K562 (cell line): ENCODE measurements at regions not wholly inside any gene's neighbourhood (a gene's known extent, or its start where the extent isn't known, plus 50 kb on each side); places are given as distances from the start of the nearest gene placed in this dataset.

ENCODE experiments used
- ATAC-seq: fragments of 200-7000 bp; cut with Tn5 transposase; 3 replicates; pipeline ENCODE4 v1.9.1; 2020; ENCODE audit warnings: moderate library complexity
- BruUV-seq: library from RNA; stranded (reverse); fragments of 400-500 nt; replicated peaks from 2 replicates; lab custom pipeline; 2021; lab: Mats Ljungman, UMichigan
- CTCF ChIA-PET: fragments of 300-600 bp; formaldehyde crosslinking; extraction: SDS; loops from one replicate; lab custom pipeline; 2021; ENCODE audit warnings: low intra/inter-chr PET ratio; lab: Yijun Ruan, JAX
- POLR2A ChIA-PET: fragments of 300-600, 350-650 bp; sonication (Branson Sonifier 250); formaldehyde crosslinking; extraction: SDS; loops from one replicate; lab custom pipeline; 2021; ENCODE audit warnings: antibody characterized with exemption, inconsistent platforms; lab: Yijun Ruan, JAX
- DNase-seq, 4 experiments: peaks; one replicate each; pipeline versions ENCODE4 v3.0.0 to v3.0.0-alpha.2; 2011 to 2018; ENCODE audit warnings: low spot score in 3 of 4, mixed read lengths in 3 of 4; ENCODE audit errors: extremely low read depth in 1 of 4
- FAIRE-seq: peaks from 2 replicates; lab custom pipeline; 2011; peaks lifted over from hg19 to GRCh38; lab: Jason Lieb, UNC
- H2AFZ ChIP-seq: 2 replicates; pipeline ENCODE4 v1.6.0; 2011; ENCODE audit warnings: low read depth, low read length, control low read depth, inconsistent platforms
- H3K27ac ChIP-seq: fragments of 200-600 bp; 3 replicates; pipeline ENCODE4 v1.8.0; 2011; ENCODE audit warnings: low read depth, mild to moderate bottlenecking, control low read depth, inconsistent platforms, low read length, moderate library complexity, mixed read lengths; ENCODE audit errors: extremely low read depth
- H3K27me3 ChIP-seq, 2 experiments: fragments of 300-600 bp in 1 of 2; 2 replicates in 1 of 2; 3 replicates in 1 of 2; pipeline versions ENCODE4 v1.6.0 to v1.8.0; 2011; ENCODE audit warnings: inconsistent platforms in 2 of 2, low read length in 2 of 2, mild to moderate bottlenecking in 1 of 2, mixed read lengths in 1 of 2, moderate library complexity in 1 of 2; ENCODE audit not compliant: control insufficient read depth in 2 of 2, insufficient read depth in 2 of 2
- H3K36me3 ChIP-seq: fragments of 300-600 bp; 3 replicates; pipeline ENCODE4 v1.8.0; 2011; ENCODE audit warnings: mild to moderate bottlenecking, low read length, inconsistent platforms; ENCODE audit not compliant: control insufficient read depth, insufficient read depth
- H3K4me1 ChIP-seq, 2 experiments: fragments of 200-600 bp in 1 of 2; replicated peaks in 1 of 2; 2 replicates in 1 of 2; 3 replicates in 1 of 2; pipeline versions ENCODE4 v1.5.1 to v1.8.0; 2011; ENCODE audit warnings: inconsistent platforms in 2 of 2, low read length in 2 of 2, mild to moderate bottlenecking in 1 of 2, mixed read lengths in 1 of 2, moderate library complexity in 1 of 2; ENCODE audit not compliant: control insufficient read depth in 2 of 2, insufficient read depth in 2 of 2
- H3K4me2 ChIP-seq: 2 replicates; pipeline ENCODE4 v1.6.1; 2011; ENCODE audit warnings: low read length, control low read depth, inconsistent platforms, mixed read lengths; ENCODE audit not compliant: insufficient read depth
- H3K4me3 ChIP-seq: fragments of 200-600 bp; sonication (generic), shearing (Covaris generic); 2 replicates; pipeline ENCODE4 v1.5.1; 2016; ENCODE audit warnings: control low read depth, inconsistent platforms
- H3K79me2 ChIP-seq: fragments of 200-600 bp; 3 replicates; pipeline ENCODE4 v1.8.0; 2011; ENCODE audit warnings: low read length, inconsistent platforms; ENCODE audit not compliant: control insufficient read depth, insufficient read depth
- H3K9ac ChIP-seq, 2 experiments: 2 replicates each; pipeline versions ENCODE4 v1.6.0 to v1.6.1; 2011; ENCODE audit warnings: low read depth in 2 of 2, low read length in 2 of 2, control low read depth in 1 of 2, inconsistent platforms in 1 of 2, mild to moderate bottlenecking in 1 of 2, mixed read lengths in 1 of 2; ENCODE audit not compliant: insufficient read depth in 1 of 2
- H3K9me1 ChIP-seq: one replicate; pipeline ENCODE4 v1.6.0; 2011; ENCODE audit warnings: inconsistent platforms, mild to moderate bottlenecking, low read length, moderate library complexity; ENCODE audit not compliant: control insufficient read depth, insufficient read depth
- H3K9me3 ChIP-seq: replicated peaks from 2 replicates; pipeline ENCODE4 v1.5.1; 2011; ENCODE audit warnings: low read depth, low read length, inconsistent platforms; ENCODE audit not compliant: control insufficient read depth, insufficient read depth
- H4K20me1 ChIP-seq: replicated peaks from 2 replicates; pipeline ENCODE4 v1.6.1; 2011; ENCODE audit warnings: low read length, inconsistent platforms, mixed read lengths; ENCODE audit not compliant: control insufficient read depth, insufficient read depth
- CBFA2T3 ChIP-seq: fragments of 450-650 bp; IDR thresholded peaks from 2 replicates; pipeline ENCODE4 v1.6.1; 2017
- CEBPB ChIP-seq: fragments of 450-650 bp; IDR thresholded peaks from 2 replicates; pipeline ENCODE4 v1.6.1; 2016; ENCODE audit warnings: missing genetic modification characterization, missing compliant biosample characterization
- DPF2 ChIP-seq: fragments of 450-650 bp; IDR thresholded peaks from 2 replicates; pipeline ENCODE4 v1.6.1; 2016
- FOXA3 ChIP-seq, 2 experiments: fragments of 450-650 bp in 1 of 2; sonication (generic) in 1 of 2; formaldehyde crosslinking; IDR thresholded peaks in 1 of 2; conservative IDR thresholded peaks in 1 of 2; 2 replicates each; pipeline versions ENCODE4 v1.4.0 to v1.8.0; 2020 to 2022; ENCODE audit warnings: mild to moderate bottlenecking in 2 of 2, missing genetic modification reagents in 1 of 2
- GABPA ChIP-seq: fragments of 200-800 bp; sonication (Bioruptor generic); conservative IDR thresholded peaks from 2 replicates; pipeline ENCODE4 v1.6.1; 2016; ENCODE audit warnings: low read depth, missing genetic modification characterization, missing compliant biosample characterization
- HEY1 ChIP-seq: fragments of 250-450 bp; sonication (Bioruptor Pico); IDR thresholded peaks from 2 replicates; pipeline ENCODE4 v1.5.0; 2020; ENCODE audit warnings: mild to moderate bottlenecking, moderate library complexity, borderline replicate concordance
- RAD51 ChIP-seq: fragments of 450-650 bp; IDR thresholded peaks from 2 replicates; pipeline ENCODE4 v1.7.1; 2016; ENCODE audit warnings: low read depth, mild to moderate bottlenecking, borderline replicate concordance
- SMARCE1 ChIP-seq: fragments of 450-650 bp; IDR thresholded peaks from 2 replicates; pipeline ENCODE4 v1.7.1; 2016; ENCODE audit warnings: mild to moderate bottlenecking
- TAL1 ChIP-seq: fragments of 450-650 bp; IDR thresholded peaks from 2 replicates; pipeline ENCODE4 v1.6.1; 2016; ENCODE audit warnings: mild to moderate bottlenecking
- ZNF354B ChIP-seq: fragments of 250-450 bp; sonication (Bioruptor Pico); IDR thresholded peaks from 2 replicates; pipeline ENCODE4 v1.4.0; 2020
- WGBS: fragments of 100-300 bp; shearing (Covaris generic); methylation state at CpG from one replicate; pipeline ENCODE4 v1.1.6; 2016; ENCODE audit warnings: low coverage, mixed read lengths; ENCODE audit not compliant: insufficient coverage; ENCODE audit errors: missing lambda C conversion rate; 5-methylcytosine and 5-hydroxymethylcytosine counted together
- in situ Hi-C: fragments of 300-500 bp; cut with MboI; formaldehyde crosslinking; loops from 4 replicates; pipeline ENCODE4 v1.15.0; 2018; ENCODE audit warnings: inconsistent platforms, mixed read lengths
- intact Hi-C: fragments of 100-400 bp; cut with micrococcal nuclease; formaldehyde crosslinking; loops from 2 replicates; pipeline ENCODE4 v1.14.2; 2022
- TF ChIP-seq, protein P1 (sequence below): fragments of 450-650 bp; IDR thresholded peaks from one replicate; pipeline ENCODE4 v1.6.1; 2018; ENCODE audit warnings: mild to moderate bottlenecking, moderate library complexity; ENCODE audit not compliant: partially characterized antibody
- TF ChIP-seq, protein P2 (sequence below): sonication (generic); formaldehyde crosslinking; IDR thresholded peaks from 2 replicates; pipeline ENCODE4 v1.8.1; 2022; ENCODE audit warnings: missing genetic modification reagents
- TF ChIP-seq, protein P3 (sequence below), 2 experiments: fragments of 450-650 bp in 1 of 2; sonication (generic) in 1 of 2; formaldehyde crosslinking in 1 of 2; IDR thresholded peaks in 1 of 2; conservative IDR thresholded peaks in 1 of 2; 2 replicates each; pipeline versions ENCODE4 v1.6.1 to v1.8.1; 2016 to 2023; ENCODE audit warnings: mild to moderate bottlenecking in 2 of 2, moderate library complexity in 2 of 2, inconsistent platforms in 1 of 2, missing genetic modification reagents in 1 of 2
- TF ChIP-seq, protein P4 (sequence below): sonication (generic); formaldehyde crosslinking; IDR thresholded peaks from 2 replicates; pipeline ENCODE4 v1.8.1; 2023; ENCODE audit warnings: missing genetic modification reagents, mild to moderate bottlenecking, borderline replicate concordance

DNA sequence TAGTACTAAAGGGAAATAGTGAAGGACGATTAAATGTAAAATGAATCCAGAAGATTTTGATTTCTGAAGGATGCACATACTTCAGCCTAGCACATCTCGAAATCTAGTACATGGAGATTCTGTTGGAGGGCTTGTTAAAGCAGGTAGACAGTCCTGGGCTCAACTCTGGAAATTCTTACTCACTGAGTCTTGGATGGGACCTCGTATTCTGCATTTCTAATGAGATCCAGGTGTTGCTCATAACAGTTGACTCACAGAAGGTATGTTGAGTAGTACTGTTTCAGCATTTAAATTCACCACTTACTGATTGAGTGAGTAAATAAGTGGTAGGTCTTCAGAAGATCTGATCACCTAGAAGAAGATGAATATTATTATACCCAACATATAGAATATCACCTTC is 623.4 kb upstream of the SGO1 start (continued):
- TF ChIP-seq, protein P1, sequence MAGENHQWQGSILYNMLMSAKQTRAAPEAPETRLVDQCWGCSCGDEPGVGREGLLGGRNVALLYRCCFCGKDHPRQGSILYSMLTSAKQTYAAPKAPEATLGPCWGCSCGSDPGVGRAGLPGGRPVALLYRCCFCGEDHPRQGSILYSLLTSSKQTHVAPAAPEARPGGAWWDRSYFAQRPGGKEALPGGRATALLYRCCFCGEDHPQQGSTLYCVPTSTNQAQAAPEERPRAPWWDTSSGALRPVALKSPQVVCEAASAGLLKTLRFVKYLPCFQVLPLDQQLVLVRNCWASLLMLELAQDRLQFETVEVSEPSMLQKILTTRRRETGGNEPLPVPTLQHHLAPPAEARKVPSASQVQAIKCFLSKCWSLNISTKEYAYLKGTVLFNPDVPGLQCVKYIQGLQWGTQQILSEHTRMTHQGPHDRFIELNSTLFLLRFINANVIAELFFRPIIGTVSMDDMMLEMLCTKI: no peak
- TF ChIP-seq, protein P2, sequence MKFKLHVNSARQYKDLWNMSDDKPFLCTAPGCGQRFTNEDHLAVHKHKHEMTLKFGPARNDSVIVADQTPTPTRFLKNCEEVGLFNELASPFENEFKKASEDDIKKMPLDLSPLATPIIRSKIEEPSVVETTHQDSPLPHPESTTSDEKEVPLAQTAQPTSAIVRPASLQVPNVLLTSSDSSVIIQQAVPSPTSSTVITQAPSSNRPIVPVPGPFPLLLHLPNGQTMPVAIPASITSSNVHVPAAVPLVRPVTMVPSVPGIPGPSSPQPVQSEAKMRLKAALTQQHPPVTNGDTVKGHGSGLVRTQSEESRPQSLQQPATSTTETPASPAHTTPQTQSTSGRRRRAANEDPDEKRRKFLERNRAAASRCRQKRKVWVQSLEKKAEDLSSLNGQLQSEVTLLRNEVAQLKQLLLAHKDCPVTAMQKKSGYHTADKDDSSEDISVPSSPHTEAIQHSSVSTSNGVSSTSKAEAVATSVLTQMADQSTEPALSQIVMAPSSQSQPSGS: no peak
- no peak for TF ChIP-seq RAD51
- no peak for TF ChIP-seq GABPA (tag)
- no peak for TF ChIP-seq ZNF354B
- TF ChIP-seq HEY1 (CRISPR knock-in tag): no peak

DNA sequence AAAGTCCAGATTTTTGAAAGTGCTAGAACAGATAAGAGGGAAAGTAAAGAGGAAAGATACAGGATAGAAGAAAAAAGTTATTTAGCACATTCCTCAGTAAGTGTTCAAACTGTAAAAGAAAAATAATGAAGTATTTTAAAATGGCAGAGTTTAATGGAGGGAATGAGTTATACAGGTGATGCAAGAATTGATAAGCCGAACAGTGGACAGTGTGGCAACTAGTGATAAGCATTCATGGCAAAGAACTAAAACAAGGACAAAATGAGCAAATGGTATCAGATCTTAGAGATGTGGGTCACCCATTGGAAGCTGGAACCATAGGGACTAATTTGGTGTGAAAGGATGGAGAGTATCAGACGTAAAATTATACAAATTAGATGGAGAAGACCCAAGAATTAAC is 622.9 kb upstream of the SGO1 start:
- DNase-seq: no peak
- in situ Hi-C loops (no loop called here), intact Hi-C loops (no loop called here)
- Histone ChIP-seq H3K79me2 (no peaks in the 10 kb centered on the region), H3K9me1 (no peaks in the 10 kb centered on the region), H3K4me2 (no peak overlapping the region), H3K36me3 (no peaks in the 10 kb centered on the region), H3K27ac (no peak overlapping the region), H3K9ac (no peak overlapping the region), H3K4me3 (no peak overlapping the region), H3K9me3 (no peaks in the 10 kb centered on the region), H2AFZ (no peak overlapping the region), H3K4me1 (peaks cover 0 to 2% of the 10 kb centered on the region in 2 experiments; a peak in 2 of 5 replicates), H4K20me1 (no peaks in the 10 kb centered on the region), H3K27me3 (no peaks in the 10 kb centered on the region)
- no peak for FAIRE-seq
- no TSS peak for BruUV-seq
- WGBS: 11% methylated on average over 2 of the region's 2 CpGs
- ChIA-PET POLR2A (no interaction called here), CTCF (no interaction called here)
- ATAC-seq: no peak; the same call in 2 of the 3 replicates
- TF ChIP-seq CBFA2T3: peak; percentile 59
- TF ChIP-seq, protein P3, sequence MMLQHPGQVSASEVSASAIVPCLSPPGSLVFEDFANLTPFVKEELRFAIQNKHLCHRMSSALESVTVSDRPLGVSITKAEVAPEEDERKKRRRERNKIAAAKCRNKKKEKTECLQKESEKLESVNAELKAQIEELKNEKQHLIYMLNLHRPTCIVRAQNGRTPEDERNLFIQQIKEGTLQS (IDR thresholded peaks at IDR 0.05): peak; percentile 68
- TF ChIP-seq, protein P3 (CRISPR knock-in tag; conservative IDR thresholded peaks at IDR 0.05): no peak
- peak; percentile 64 for TF ChIP-seq DPF2
- peak; percentile 36; the same call in 1 of the 2 replicates for TF ChIP-seq CEBPB
- TF ChIP-seq SMARCE1: 0 out of 2 replicates have a peak, but pooled peaks have one; percentile 37
- no peak for TF ChIP-seq FOXA3 (CRISPR knock-in tag; conservative IDR thresholded peaks at IDR 0.05 in 1 of 2, IDR thresholded peaks at IDR 0.05 in 1 of 2)
- TF ChIP-seq, protein P4, sequence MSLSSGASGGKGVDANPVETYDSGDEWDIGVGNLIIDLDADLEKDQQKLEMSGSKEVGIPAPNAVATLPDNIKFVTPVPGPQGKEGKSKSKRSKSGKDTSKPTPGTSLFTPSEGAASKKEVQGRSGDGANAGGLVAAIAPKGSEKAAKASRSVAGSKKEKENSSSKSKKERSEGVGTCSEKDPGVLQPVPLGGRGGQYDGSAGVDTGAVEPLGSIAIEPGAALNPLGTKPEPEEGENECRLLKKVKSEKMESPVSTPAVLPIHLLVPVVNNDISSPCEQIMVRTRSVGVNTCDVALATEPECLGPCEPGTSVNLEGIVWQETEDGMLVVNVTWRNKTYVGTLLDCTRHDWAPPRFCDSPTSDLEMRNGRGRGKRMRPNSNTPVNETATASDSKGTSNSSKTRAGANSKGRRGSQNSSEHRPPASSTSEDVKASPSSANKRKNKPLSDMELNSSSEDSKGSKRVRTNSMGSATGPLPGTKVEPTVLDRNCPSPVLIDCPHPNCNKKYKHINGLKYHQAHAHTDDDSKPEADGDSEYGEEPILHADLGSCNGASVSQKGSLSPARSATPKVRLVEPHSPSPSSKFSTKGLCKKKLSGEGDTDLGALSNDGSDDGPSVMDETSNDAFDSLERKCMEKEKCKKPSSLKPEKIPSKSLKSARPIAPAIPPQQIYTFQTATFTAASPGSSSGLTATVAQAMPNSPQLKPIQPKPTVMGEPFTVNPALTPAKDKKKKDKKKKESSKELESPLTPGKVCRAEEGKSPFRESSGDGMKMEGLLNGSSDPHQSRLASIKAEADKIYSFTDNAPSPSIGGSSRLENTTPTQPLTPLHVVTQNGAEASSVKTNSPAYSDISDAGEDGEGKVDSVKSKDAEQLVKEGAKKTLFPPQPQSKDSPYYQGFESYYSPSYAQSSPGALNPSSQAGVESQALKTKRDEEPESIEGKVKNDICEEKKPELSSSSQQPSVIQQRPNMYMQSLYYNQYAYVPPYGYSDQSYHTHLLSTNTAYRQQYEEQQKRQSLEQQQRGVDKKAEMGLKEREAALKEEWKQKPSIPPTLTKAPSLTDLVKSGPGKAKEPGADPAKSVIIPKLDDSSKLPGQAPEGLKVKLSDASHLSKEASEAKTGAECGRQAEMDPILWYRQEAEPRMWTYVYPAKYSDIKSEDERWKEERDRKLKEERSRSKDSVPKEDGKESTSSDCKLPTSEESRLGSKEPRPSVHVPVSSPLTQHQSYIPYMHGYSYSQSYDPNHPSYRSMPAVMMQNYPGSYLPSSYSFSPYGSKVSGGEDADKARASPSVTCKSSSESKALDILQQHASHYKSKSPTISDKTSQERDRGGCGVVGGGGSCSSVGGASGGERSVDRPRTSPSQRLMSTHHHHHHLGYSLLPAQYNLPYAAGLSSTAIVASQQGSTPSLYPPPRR: no peak
- TF ChIP-seq TAL1: peak; percentile 50
